ENCODE measurements at regions not wholly inside any gene's neighbourhood (a gene's known extent, or its start where the extent isn't known, plus 50 kb on each side); places are given as distances from the start of the nearest gene placed in this dataset.

DNA sequence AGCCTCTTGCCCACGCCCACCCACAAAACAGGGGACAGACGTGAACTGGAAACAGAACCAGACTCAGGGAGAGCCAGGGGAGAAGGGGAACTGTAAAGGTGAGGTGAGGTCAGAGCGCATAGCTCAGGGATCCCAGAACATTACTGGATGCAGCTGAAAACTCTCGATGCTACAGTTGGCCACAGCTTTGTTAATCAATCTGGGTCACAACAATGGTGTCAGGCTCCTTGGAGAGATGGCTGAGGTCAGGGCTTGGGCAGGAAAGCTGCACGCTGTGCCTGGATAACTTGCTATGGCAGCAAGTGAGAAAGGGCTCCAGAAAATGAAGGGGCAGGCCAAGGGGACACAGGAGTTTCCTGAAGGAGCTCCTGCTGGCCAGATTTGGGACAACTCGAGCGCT, 263.3 kb downstream of the TFCP2L1 start:
- Histone ChIP-seq H3K4me1 (ENCODE audit: low read depth) (peaks cover 4% of the 10 kb centered on the region), H3K9me3 (no peaks in the 10 kb centered on the region), H3K36me3 (ENCODE audit: low read depth) (no peaks in the 10 kb centered on the region), H3K4me3 (no peak overlapping the region)
- ATAC-seq (no peak), DNase-seq (no peak)
- intact Hi-C loops (cut with DNase I, micrococcal nuclease), result no loop called here
- TF ChIP-seq, protein P1, sequence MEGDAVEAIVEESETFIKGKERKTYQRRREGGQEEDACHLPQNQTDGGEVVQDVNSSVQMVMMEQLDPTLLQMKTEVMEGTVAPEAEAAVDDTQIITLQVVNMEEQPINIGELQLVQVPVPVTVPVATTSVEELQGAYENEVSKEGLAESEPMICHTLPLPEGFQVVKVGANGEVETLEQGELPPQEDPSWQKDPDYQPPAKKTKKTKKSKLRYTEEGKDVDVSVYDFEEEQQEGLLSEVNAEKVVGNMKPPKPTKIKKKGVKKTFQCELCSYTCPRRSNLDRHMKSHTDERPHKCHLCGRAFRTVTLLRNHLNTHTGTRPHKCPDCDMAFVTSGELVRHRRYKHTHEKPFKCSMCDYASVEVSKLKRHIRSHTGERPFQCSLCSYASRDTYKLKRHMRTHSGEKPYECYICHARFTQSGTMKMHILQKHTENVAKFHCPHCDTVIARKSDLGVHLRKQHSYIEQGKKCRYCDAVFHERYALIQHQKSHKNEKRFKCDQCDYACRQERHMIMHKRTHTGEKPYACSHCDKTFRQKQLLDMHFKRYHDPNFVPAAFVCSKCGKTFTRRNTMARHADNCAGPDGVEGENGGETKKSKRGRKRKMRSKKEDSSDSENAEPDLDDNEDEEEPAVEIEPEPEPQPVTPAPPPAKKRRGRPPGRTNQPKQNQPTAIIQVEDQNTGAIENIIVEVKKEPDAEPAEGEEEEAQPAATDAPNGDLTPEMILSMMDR (IDR thresholded peaks at IDR 0.05), result no peak

DNA sequence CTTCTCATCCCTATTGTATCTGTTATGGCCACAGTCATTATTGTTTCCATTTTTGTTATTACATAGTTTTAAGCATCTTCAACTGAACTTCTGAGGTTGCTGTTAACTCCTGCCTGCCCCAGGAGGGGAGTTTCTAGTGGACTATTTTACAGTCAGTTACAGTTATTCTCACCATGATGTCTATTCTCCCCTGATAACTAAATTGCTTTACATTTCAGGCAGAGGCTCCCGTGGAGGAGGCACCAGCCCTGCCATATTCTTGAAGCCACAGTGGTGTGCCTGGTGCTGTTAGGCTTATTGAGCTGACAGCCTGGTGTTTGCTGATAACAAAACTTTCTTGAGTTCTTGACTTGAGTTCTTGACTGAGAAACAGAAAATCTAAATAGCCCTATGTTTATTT, 256.4 kb downstream of the TFCP2L1 start:
- H3K4me3 ChIP-seq, result no peak overlapping the region
- no peak for DNase-seq
- TF ChIP-seq, protein P1 (IDR thresholded peaks at IDR 0.05), result no peak
- no peak for ATAC-seq
- H3K4me1 ChIP-seq (ENCODE audit: low read depth), result no peaks in the 10 kb centered on the region
- no peaks in the 10 kb centered on the region for H3K9me3 ChIP-seq
- intact Hi-C loops (cut with DNase I, micrococcal nuclease), result no loop called here
- no peaks in the 10 kb centered on the region for H3K36me3 ChIP-seq (ENCODE audit: low read depth)

DNA sequence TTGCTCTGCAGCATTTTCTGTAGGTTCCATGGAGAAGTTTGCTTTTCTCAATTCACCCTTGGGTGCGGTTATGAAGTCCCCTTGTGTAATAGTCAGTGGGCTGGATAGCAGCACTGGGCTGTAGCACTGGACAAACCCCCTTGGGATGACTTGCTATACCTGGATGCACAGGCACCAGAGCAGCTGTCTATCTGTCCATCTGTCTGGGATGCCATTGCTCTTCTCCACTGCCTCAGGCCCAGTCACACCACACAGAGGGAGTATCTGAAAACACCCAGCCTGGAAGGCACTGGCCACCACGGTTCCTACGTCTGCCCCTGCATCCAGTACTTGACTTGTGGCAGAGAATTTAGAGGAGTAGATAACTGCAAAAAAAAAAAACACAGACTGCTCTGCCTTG, 254.5 kb downstream of the TFCP2L1 start:
- no peak overlapping the region for H3K4me3 ChIP-seq
- DNase-seq (no peak), ATAC-seq (no peak)
- peaks cover 2% of the 10 kb centered on the region for H3K4me1 ChIP-seq (ENCODE audit: low read depth)
- TF ChIP-seq, protein P1 (IDR thresholded peaks at IDR 0.05), result no peak
- intact Hi-C loops (cut with DNase I, micrococcal nuclease), result no loop called here
- H3K36me3 ChIP-seq (ENCODE audit: low read depth), result no peaks in the 10 kb centered on the region
- H3K9me3 ChIP-seq, result no peaks in the 10 kb centered on the region

DNA sequence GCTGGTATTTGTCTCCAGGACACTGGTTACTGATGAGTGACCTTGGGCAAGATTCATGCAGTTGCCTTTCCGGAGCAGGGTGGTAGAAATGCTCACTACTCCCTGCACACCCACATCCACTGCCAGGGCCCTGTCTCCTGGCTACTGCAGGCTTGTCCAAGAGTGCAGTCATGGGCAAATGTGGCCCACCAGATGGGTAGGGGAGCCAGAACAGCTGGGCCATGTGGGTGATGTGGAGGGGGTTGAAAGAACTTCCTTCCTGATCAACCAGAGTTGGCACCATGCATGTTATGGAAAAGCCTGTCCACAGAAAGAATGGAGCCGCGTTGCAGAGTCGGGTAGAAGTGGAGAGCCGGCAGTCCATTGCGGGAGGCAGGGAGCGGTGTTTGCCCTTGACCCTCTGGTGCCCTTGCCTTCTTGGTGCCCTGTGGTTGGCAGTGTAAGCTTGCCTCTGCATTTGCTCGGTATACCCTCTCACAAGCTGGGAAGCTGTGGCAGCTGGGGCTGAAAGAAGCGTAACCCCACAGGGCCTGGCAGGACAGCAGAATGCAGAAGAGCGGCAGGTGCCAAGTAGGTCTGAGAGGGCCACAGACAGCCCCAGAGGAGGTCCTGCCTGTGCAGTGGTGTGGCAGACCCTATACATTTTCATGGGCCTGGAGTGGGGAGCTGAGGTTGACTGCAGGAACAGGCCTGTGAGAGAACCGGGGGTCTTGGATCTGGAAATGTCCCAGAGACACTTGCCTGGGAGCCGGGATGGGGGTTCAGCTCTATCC, 253.2 kb downstream of the TFCP2L1 start:
- TF ChIP-seq, protein P1 (IDR thresholded peaks at IDR 0.05), result no peak
- H3K9me3 ChIP-seq, result no peaks in the 10 kb centered on the region
- H3K36me3 ChIP-seq (ENCODE audit: low read depth), result no peaks in the 10 kb centered on the region
- peaks cover 7% of the 10 kb centered on the region for H3K4me1 ChIP-seq (ENCODE audit: low read depth)
- ATAC-seq (no peak), DNase-seq (no peak)
- no peak overlapping the region for H3K4me3 ChIP-seq
- intact Hi-C loops (cut with DNase I, micrococcal nuclease), result no loop called here

DNA sequence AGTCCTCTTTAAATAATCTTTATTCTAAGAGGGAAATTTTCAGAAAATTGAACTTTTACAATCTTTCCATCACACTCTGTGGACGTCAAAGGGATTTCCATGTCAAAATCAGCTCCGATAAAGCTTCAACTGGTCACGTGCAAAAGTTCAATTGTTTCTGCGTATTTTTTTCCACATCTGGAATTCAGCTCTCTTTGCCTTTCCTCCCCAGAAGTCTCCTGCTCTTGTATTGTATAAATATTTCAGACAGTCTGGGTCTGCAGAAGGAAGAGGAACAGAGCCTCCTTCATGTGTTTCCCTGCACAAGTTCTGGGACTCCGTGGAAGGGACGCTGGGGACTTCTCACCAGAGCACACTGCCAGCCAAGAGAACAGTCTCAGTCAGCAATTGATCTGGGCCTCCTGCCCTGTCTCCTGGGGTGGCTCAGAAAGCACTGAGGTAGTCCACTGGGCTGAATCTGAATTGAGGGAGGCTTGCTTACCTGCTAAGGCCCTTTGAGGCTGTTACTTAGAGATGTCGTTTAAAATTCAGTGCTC, 251.5 kb downstream of the TFCP2L1 start:
- intact Hi-C loops (cut with DNase I, micrococcal nuclease), result no loop called here
- Histone ChIP-seq H3K4me3 (no peak overlapping the region), H3K36me3 (ENCODE audit: low read depth) (no peaks in the 10 kb centered on the region), H3K9me3 (no peaks in the 10 kb centered on the region), H3K4me1 (ENCODE audit: low read depth) (peaks cover 7% of the 10 kb centered on the region)
- TF ChIP-seq, protein P1 (IDR thresholded peaks at IDR 0.05), result no peak
- DNase-seq, result no peak
- no peak for ATAC-seq
